NT2/D1 (cell line): ENCODE measurements at regions not wholly inside any gene's neighbourhood (a gene's known extent, or its start where the extent isn't known, plus 50 kb on each side); places are given as distances from the start of the nearest gene placed in this dataset.

ENCODE experiments used
- SUZ12 ChIP-seq: IDR thresholded peaks from 2 replicates; pipeline ENCODE4 v1.6.1; 2011; ENCODE audit not compliant: insufficient read length, insufficient read depth; ENCODE audit errors: extremely low read depth
- ZNF274 ChIP-seq: IDR thresholded peaks from 2 replicates; pipeline ENCODE4 v1.6.1; 2011; ENCODE audit warnings: mild to moderate bottlenecking, low read depth, low read length

DNA sequence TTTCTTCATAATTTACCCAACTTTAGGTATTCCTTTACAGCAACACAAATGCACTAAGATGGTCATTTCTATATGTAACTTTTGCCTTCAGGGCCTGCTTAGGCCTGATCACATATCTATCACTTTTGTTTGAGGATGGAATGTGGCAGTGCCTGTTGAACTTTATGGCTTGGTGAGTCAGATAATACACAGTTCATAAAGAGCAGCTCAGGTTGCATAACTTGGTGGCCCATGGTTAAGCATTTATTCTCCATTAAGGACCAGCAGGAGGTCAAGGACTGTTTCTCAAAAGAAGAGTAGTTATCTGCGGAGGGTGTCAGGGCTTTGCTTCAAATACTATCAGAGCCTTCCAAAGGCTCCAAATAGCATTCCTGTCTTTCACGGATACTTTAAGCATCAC lies 124.1 kb upstream of the PDHA2 start:
- no peak for TF ChIP-seq ZNF274
- no peak for TF ChIP-seq SUZ12
